ENCODE measurements at regions not wholly inside any gene's neighbourhood (a gene's known extent, or its start where the extent isn't known, plus 50 kb on each side); places are given as distances from the start of the nearest gene placed in this dataset.

DNA sequence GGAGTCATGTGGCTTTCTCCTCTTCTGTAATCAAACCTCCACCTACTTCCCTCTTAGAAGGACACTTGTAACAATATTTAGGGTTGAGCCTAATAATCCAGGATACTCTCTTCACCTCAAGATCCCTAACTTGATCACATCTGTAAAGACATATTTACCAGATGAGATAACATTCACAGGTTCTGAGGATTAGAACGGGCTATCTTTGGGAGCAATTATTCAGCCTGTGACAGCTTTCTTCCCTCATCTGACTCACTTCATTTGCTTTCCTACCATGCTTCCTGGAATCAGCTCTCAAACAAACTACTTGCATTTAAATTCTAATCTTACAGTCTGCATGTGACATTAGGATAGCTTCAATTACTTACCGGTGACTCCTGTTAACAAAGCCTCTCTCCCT, 133.5 kb upstream of the NDST3 start:
- TF ChIP-seq, protein P1, sequence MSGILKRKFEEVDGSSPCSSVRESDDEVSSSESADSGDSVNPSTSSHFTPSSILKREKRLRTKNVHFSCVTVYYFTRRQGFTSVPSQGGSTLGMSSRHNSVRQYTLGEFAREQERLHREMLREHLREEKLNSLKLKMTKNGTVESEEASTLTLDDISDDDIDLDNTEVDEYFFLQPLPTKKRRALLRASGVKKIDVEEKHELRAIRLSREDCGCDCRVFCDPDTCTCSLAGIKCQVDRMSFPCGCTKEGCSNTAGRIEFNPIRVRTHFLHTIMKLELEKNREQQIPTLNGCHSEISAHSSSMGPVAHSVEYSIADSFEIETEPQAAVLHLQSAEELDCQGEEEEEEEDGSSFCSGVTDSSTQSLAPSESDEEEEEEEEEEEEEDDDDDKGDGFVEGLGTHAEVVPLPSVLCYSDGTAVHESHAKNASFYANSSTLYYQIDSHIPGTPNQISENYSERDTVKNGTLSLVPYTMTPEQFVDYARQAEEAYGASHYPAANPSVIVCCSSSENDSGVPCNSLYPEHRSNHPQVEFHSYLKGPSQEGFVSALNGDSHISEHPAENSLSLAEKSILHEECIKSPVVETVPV (CRISPR knock-in tag; IDR thresholded peaks at IDR 0.05) = no peak
- TF ChIP-seq ZFP3 (CRISPR knock-in tag; IDR thresholded peaks at IDR 0.05) (no peak), ARNTL (CRISPR knock-in tag; IDR thresholded peaks at IDR 0.05; ENCODE audit: borderline replicate concordance, low read depth) (no peak), ZNF70 (CRISPR knock-in tag; IDR thresholded peaks at IDR 0.05) (no peak)
- TF ChIP-seq, protein P2, sequence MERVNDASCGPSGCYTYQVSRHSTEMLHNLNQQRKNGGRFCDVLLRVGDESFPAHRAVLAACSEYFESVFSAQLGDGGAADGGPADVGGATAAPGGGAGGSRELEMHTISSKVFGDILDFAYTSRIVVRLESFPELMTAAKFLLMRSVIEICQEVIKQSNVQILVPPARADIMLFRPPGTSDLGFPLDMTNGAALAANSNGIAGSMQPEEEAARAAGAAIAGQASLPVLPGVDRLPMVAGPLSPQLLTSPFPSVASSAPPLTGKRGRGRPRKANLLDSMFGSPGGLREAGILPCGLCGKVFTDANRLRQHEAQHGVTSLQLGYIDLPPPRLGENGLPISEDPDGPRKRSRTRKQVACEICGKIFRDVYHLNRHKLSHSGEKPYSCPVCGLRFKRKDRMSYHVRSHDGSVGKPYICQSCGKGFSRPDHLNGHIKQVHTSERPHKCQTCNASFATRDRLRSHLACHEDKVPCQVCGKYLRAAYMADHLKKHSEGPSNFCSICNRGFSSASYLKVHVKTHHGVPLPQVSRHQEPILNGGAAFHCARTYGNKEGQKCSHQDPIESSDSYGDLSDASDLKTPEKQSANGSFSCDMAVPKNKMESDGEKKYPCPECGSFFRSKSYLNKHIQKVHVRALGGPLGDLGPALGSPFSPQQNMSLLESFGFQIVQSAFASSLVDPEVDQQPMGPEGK (CRISPR knock-in tag; IDR thresholded peaks at IDR 0.05; ENCODE audit: borderline replicate concordance) = no peak
- TF ChIP-seq, protein P3, sequence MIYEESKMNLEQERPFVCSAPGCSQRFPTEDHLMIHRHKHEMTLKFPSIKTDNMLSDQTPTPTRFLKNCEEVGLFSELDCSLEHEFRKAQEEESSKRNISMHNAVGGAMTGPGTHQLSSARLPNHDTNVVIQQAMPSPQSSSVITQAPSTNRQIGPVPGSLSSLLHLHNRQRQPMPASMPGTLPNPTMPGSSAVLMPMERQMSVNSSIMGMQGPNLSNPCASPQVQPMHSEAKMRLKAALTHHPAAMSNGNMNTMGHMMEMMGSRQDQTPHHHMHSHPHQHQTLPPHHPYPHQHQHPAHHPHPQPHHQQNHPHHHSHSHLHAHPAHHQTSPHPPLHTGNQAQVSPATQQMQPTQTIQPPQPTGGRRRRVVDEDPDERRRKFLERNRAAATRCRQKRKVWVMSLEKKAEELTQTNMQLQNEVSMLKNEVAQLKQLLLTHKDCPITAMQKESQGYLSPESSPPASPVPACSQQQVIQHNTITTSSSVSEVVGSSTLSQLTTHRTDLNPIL (CRISPR knock-in tag; IDR thresholded peaks at IDR 0.05; ENCODE audit: low read depth) = no peak
